GM12865 (cell line): ENCODE measurements at regions not wholly inside any gene's neighbourhood (a gene's known extent, or its start where the extent isn't known, plus 50 kb on each side); places are given as distances from the start of the nearest gene placed in this dataset.

Experiments
- DNase-seq: peaks from one replicate; pipeline ENCODE4 v3.0.0; 2010; ENCODE audit warnings: low read depth
- H3K4me3 ChIP-seq: 2 replicates; pipeline ENCODE4 v1.5.1; 2011; ENCODE audit warnings: mild to moderate bottlenecking, low read depth, low read length, control low read depth
- CTCF ChIP-seq: IDR thresholded peaks from 2 replicates; pipeline ENCODE4 v1.5.1; 2011; ENCODE audit warnings: low read length, control low read depth, low read depth, inconsistent platforms; ENCODE audit not compliant: insufficient read depth; ENCODE audit errors: missing control alignments

GRCh38 chr16:72300892-72301291, 128.9 kb upstream of the PMFBP1 start:
- DNase-seq = no peak
- no peak for TF ChIP-seq CTCF
- H3K4me3 ChIP-seq = no peak overlapping the region

GRCh38 chr16:72299684-72300243, 127.8 kb upstream of the PMFBP1 start:
- no peak for DNase-seq
- TF ChIP-seq CTCF = no peak
- H3K4me3 ChIP-seq = no peak overlapping the region

- H3K4me3 ChIP-seq = no peak overlapping the region
- TF ChIP-seq CTCF = no peak
- DNase-seq = no peak
Observed at GRCh38 chr16:72298961-72299360, 127.0 kb upstream of the PMFBP1 start.

- TF ChIP-seq CTCF = no peak
- DNase-seq = no peak
- H3K4me3 ChIP-seq = no peak overlapping the region
Observed at GRCh38 chr16:72295914-72296313, 124.0 kb upstream of the PMFBP1 start.

- no peak for DNase-seq
Observed at GRCh38 chr16:72291531-72291981, 119.6 kb upstream of the PMFBP1 start.

GRCh38 chr16:72291121-72291520, 119.2 kb upstream of the PMFBP1 start:
- DNase-seq = no peak
- no peak overlapping the region for H3K4me3 ChIP-seq
- no peak for TF ChIP-seq CTCF

More at GRCh38 chr16:72291531-72291981, 119.6 kb upstream of the PMFBP1 start:
- TF ChIP-seq CTCF = no peak
- H3K4me3 ChIP-seq = no peak overlapping the region

- no peak overlapping the region for H3K4me3 ChIP-seq
- TF ChIP-seq CTCF = no peak
- no peak for DNase-seq
Observed at GRCh38 chr16:72287649-72288048, 115.7 kb upstream of the PMFBP1 start.
